ENCODE measurements at regions not wholly inside any gene's neighbourhood (a gene's known extent, or its start where the extent isn't known, plus 50 kb on each side); places are given as distances from the start of the nearest gene placed in this dataset.

- TF ChIP-seq CTCF (IDR thresholded peaks at IDR 0.05) (no peak), POLR2A (IDR thresholded peaks at IDR 0.05) (no peak)
Observed at GRCh38 chr12:34390171-34390841, 368.0 kb downstream of the ALG10 start.
